ENCODE measurements at regions not wholly inside any gene's neighbourhood (a gene's known extent, or its start where the extent isn't known, plus 50 kb on each side); places are given as distances from the start of the nearest gene placed in this dataset.
A peak's percentile ranks its signal among the peaks of the same experiment; 100 is the strongest.
"Not testable (repeated sequence)": the region's sequence is repeated elsewhere in the genome, so short reads cannot be mapped to it uniquely, and the experiment has no call there.

DNA sequence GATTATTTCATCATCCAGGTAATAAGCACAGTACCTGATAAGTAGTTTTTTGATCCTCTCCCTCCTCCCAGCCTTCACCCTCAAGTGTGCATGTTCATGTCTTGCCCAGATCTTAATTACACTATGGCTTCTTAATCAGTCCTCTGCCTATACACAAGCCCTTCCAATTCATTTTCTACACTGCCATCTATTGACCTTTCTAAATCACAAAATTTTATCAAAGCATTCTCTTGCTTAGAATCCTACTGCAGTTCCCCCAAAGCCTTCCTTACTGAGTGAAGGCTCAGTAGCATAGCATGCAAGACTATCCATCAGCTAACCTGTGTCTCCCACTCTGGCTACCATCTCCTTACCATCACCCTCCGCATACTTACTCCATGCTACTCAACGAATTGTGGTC lies 51.3 kb downstream of the ASAH2 start:
- H3K36me3 ChIP-seq (ENCODE audit: control insufficient read depth, insufficient read depth, low read length); H3K4me1 ChIP-seq (ENCODE audit: control insufficient read depth, insufficient read depth, low read length); H3K27me3 ChIP-seq (ENCODE audit: control insufficient read depth, insufficient read depth, low read length); CTCF ChIA-PET; H3K9me3 ChIP-seq (ENCODE audit: control insufficient read depth, insufficient read depth, low read depth, low read length); in situ Hi-C loops (cut with HindIII; ENCODE audit: low pct_unique_long_range_greater_than_20kb, low sequenced_read_pairs); intact Hi-C loops (cut with micrococcal nuclease; ENCODE audit: unreplicated experiment); BruUV-seq (replicated peaks); DNase-seq (ENCODE audit: low read depth, low spot score); H3K4me3 ChIP-seq (ENCODE audit: low read depth in 2 of 2, low read length in 2 of 2); H3K27ac ChIP-seq (ENCODE audit: low read length); POLR2A ChIA-PET: not testable (repeated sequence)
- peak; percentile 53; the same call in 1 of the 2 replicates for ATAC-seq

GRCh38 chr10:50193090-50193489 lies 58.2 kb downstream of the ASAH2 start:
- H3K36me3 ChIP-seq (ENCODE audit: control insufficient read depth, insufficient read depth, low read length); in situ Hi-C loops (cut with HindIII; ENCODE audit: low pct_unique_long_range_greater_than_20kb, low sequenced_read_pairs); DNase-seq (ENCODE audit: low read depth, low spot score); POLR2A ChIA-PET; ATAC-seq; CTCF ChIA-PET; BruUV-seq (replicated peaks); H3K27me3 ChIP-seq (ENCODE audit: control insufficient read depth, insufficient read depth, low read length); intact Hi-C loops (cut with micrococcal nuclease; ENCODE audit: unreplicated experiment); H3K9me3 ChIP-seq (ENCODE audit: control insufficient read depth, insufficient read depth, low read depth, low read length); H3K4me1 ChIP-seq (ENCODE audit: control insufficient read depth, insufficient read depth, low read length); H3K27ac ChIP-seq (ENCODE audit: low read length); H3K4me3 ChIP-seq (ENCODE audit: low read depth in 2 of 2, low read length in 2 of 2): not testable (repeated sequence)

Measured in Panc1 (cell line).